Motor neuron (in vitro differentiated cells): ENCODE measurements at regions not wholly inside any gene's neighbourhood (a gene's known extent, or its start where the extent isn't known, plus 50 kb on each side); places are given as distances from the start of the nearest gene placed in this dataset.

Source experiments
- ATAC-seq, 8 experiments: fragments of 200-7000 bp; cut with Tn5 transposase; replicated peaks in 6 of 8; 2 replicates each; pipeline ENCODE4 v1.8.0; 2021; ENCODE audit warnings: mild to moderate bottlenecking in 8 of 8, moderate library complexity in 8 of 8
- H3K27ac ChIP-seq, 2 donors: fragments of 250-450 bp; sonication (Bioruptor Pico); 2 replicates each; pipeline ENCODE4 v1.9.0; 2021; ENCODE audit warnings: antibody characterized with exemption in 2 of 2, mild to moderate bottlenecking in 2 of 2, moderate library complexity in 1 of 2
- H3K4me1 ChIP-seq, 2 donors: fragments of 250-450 bp; sonication (Bioruptor Pico); replicated peaks in 1 of 2; 2 replicates each; pipeline ENCODE4 v1.6.1; 2021; ENCODE audit warnings: antibody characterized with exemption in 2 of 2, mild to moderate bottlenecking in 2 of 2, moderate library complexity in 1 of 2
- H3K4me3 ChIP-seq, 5 donors: fragments of 250-450 bp; sonication (Bioruptor Pico); 2 replicates each; pipeline ENCODE4 v1.9.0; 2021; ENCODE audit warnings: antibody characterized with exemption in 5 of 5, mild to moderate bottlenecking in 5 of 5, moderate library complexity in 4 of 5
- WGBS, 10 experiments: fragments of 450-650 bp; shearing (Covaris generic); methylation state at CpG; one replicate each; pipeline ENCODE4 v1.0.0; 2022; 5-methylcytosine and 5-hydroxymethylcytosine counted together
- in situ Hi-C, 9 experiments: fragments of 400-800 bp; cut with MboI; loops; one replicate each; pipeline ENCODE4 v1.15.0; 2021; ENCODE audit warnings: low sequenced_read_pairs in 9 of 9, low pct_unique_long_range_greater_than_20kb in 2 of 9; ENCODE audit not compliant: unreplicated experiment in 9 of 9

DNA sequence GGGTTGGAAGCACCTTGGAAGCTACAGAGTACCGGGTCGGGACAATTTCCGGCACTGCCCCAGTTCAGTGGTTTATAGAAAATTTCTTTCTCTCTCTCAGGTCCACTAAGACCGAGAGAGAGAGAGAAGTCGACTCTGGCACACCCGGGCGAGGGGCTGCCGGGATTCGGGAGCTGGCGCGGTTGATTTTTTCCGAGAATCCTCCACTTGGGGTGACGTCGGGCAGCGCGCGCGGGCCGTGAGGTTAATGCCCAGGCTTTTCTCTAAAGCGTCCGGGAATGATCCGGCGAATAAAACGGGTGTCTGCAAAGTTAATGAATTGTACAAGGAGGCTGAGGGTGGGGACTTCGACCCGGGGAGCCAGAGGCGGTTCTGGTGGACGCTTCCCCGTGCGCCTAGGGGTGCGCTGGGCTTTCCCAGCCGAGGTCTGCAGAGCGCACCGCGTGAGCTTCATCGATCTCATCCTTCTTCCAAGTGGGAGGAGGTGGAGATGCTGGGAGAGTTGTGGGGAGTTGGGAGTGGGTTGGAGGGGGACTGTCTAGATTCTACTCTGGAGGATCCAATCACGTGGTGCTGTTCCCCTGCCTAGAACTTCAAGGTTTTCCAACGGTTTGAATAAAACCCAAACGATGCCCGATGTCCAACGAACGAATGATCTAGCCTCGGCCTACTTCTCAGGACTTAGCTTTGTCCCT is 51.9 kb upstream of the TBX3 start:
- in situ Hi-C loops, result no loop called here
- Histone ChIP-seq H3K4me1 (no peaks in the 10 kb centered on the region), H3K27ac (no peak overlapping the region), H3K4me3 (no peak overlapping the region)
- ATAC-seq, result no peak
- WGBS, 10 experiments, result 0 to 94% (median 60%) methylated on average over 1 to 25 of the region's 43 CpGs; no CpG with 5 or more reads in 3 of the 10 experiments

DNA sequence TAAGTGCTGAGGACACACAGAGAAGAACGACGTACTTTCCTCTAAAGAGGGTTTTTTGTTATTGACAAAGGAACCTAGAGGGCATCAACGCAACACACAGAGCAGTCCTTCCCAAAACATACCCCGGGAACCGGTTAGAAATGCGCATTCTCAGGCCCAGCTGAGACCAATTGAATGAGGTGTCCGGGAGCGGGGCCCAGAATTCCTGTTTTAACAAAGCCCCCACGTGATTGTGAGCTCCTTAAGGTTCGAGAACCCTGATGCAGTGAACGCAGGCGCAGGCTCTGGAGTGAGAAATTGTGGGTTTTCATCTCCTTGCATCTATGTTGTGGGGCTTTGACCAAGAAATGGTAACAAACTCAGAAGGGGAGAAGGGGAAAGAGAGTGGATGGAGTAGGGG is 51.0 kb upstream of the TBX3 start:
- H3K4me3 ChIP-seq, result no peak overlapping the region
- 0 to 93% (median 29%) methylated on average over 1 to 11 of the region's 12 CpGs; no CpG with 5 or more reads in 2 of the 10 experiments for WGBS, 10 experiments

DNA sequence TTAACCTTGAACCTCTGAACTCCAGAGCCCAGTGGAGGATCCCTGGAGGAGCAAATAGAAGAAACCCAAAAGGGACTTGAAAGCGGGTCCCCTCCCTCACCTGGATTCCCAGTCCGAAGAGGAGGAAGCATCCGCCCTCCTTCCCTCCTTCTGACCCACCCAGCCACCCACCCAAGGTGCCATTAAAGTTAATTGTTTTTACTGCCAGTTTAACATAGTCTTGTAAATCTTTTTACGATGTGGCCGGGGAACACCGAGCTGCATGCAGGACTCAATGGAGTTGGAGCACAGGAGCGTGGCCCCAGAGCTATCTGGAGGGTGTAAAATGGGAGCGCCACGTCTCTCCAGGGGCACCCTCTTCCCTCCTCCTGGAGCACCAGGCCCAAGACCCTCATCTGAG is 49.9 kb upstream of the TBX3 start:
- no peak for ATAC-seq
- no peak overlapping the region for H3K4me3 ChIP-seq
- no peak overlapping the region for H3K27ac ChIP-seq
- in situ Hi-C loops, result no loop called here
- 33 to 100% (median 68%) methylated on average over 2 to 4 of the region's 9 CpGs; no CpG with 5 or more reads in 6 of the 10 experiments for WGBS, 10 experiments
- no peaks in the 10 kb centered on the region for H3K4me1 ChIP-seq

More for the DNA sequence above, 51.0 kb upstream of the TBX3 start:
- no peaks in the 10 kb centered on the region for H3K4me1 ChIP-seq
- no peak overlapping the region for H3K27ac ChIP-seq
- in situ Hi-C loops, result no loop called here
- ATAC-seq, result no peak
